Coronary artery (tissue), 2 donors: ENCODE measurements at regions not wholly inside any gene's neighbourhood (a gene's known extent, or its start where the extent isn't known, plus 50 kb on each side); places are given as distances from the start of the nearest gene placed in this dataset.

ENCODE experiments used
- DNase-seq: peaks from one replicate; pipeline ENCODE4 v3.0.0-alpha.2; 2017; ENCODE audit warnings: low spot score
- H3K27ac ChIP-seq, 2 donors: fragments of 200-600 bp; sonication (generic); one replicate each; pipeline ENCODE4 v1.5.1; 2016 to 2019
- H3K4me3 ChIP-seq: fragments of 200-600 bp; sonication (generic); 2 replicates; pipeline ENCODE4 v1.5.1; 2016; ENCODE audit warnings: mild to moderate bottlenecking, moderate library complexity
- CTCF ChIP-seq: fragments of 200-600 bp; sonication (generic); IDR thresholded peaks from one replicate; pipeline ENCODE4 v1.5.1; 2019; ENCODE audit warnings: antibody characterized with exemption

GRCh38 chr17:55606488-55606815 is 95.2 kb upstream of the SMIM36 start:
- no peak for DNase-seq
- Histone ChIP-seq H3K27ac (no peak overlapping the region), H3K4me3 (no peak overlapping the region)
- TF ChIP-seq CTCF: no peak

GRCh38 chr17:55605705-55606487 is 94.6 kb upstream of the SMIM36 start:
- Histone ChIP-seq H3K4me3 (no peak overlapping the region), H3K27ac (no peak overlapping the region)
- no peak for TF ChIP-seq CTCF
- DNase-seq: no peak

- no peak for TF ChIP-seq CTCF
- DNase-seq: no peak
- no peak overlapping the region for H3K27ac ChIP-seq
- no peak overlapping the region for H3K4me3 ChIP-seq
These were observed 90.7 kb upstream of the SMIM36 start for GRCh38 chr17:55601874-55602364.

- Histone ChIP-seq H3K27ac (no peak overlapping the region), H3K4me3 (no peak overlapping the region)
- DNase-seq: no peak
- TF ChIP-seq CTCF: no peak
These were observed 87.2 kb upstream of the SMIM36 start for GRCh38 chr17:55598495-55598894.

- Histone ChIP-seq H3K4me3 (no peak overlapping the region), H3K27ac (peak overlapping the region in 1 of 2 donors; percentile 53)
- TF ChIP-seq CTCF: no peak
- DNase-seq: no peak
These were observed 77.4 kb upstream of the SMIM36 start for GRCh38 chr17:55588446-55589242.

GRCh38 chr17:55587608-55588139 is 76.4 kb upstream of the SMIM36 start:
- Histone ChIP-seq H3K4me3 (no peak overlapping the region), H3K27ac (peak overlapping the region in 1 of 2 donors; percentile 53)
- no peak for TF ChIP-seq CTCF
- DNase-seq: no peak
